ENCODE measurements at regions not wholly inside any gene's neighbourhood (a gene's known extent, or its start where the extent isn't known, plus 50 kb on each side); places are given as distances from the start of the nearest gene placed in this dataset.
"Not testable (repeated sequence)": the region's sequence is repeated elsewhere in the genome, so short reads cannot be mapped to it uniquely, and the experiment has no call there.

GRCh38 chr11:130535520-130535919 is 87.1 kb downstream of the ADAMTS15 start:
- no peaks in the 10 kb centered on the region for H3K4me1 ChIP-seq (ENCODE audit: control insufficient read depth in 2 of 2, insufficient read depth in 2 of 2, low read length in 2 of 2)
- no peaks in the 10 kb centered on the region for H3K9me3 Mint-ChIP-seq (ENCODE audit: insufficient read depth)
- H3K4me2 ChIP-seq (replicated peaks; ENCODE audit: low read depth, low read length, poor library complexity, severe bottlenecking), result no peak overlapping the region
- no peak overlapping the region for H3K27ac ChIP-seq (ENCODE audit: low read length in 2 of 2)
- intact Hi-C loops (cut with micrococcal nuclease), result no loop called here
- no peaks in the 10 kb centered on the region for H3K4me1 Mint-ChIP-seq
- no peak overlapping the region for H3K4me3 ChIP-seq (ENCODE audit: control extremely low read depth in 1 of 5, extremely low read depth in 1 of 5, insufficient read depth in 1 of 5, low read depth in 2 of 5, low read length in 4 of 5)
- H3K27me3 Mint-ChIP-seq, result peaks cover 4% of the 10 kb centered on the region
- CTCF ChIA-PET, result no interaction called here
- H3K4me3 Mint-ChIP-seq, result no peak overlapping the region
- POLR2A ChIA-PET, result no interaction called here
- no peaks in the 10 kb centered on the region for H3K79me2 ChIP-seq (ENCODE audit: control insufficient read depth, insufficient read depth, low read length)
- ATAC-seq (ENCODE audit: low read depth) (no peak), DNase-seq (no peak)
- no peaks in the 10 kb centered on the region for H3K9me3 ChIP-seq (ENCODE audit: control extremely low read depth in 1 of 3, control insufficient read depth in 2 of 3, insufficient read depth in 1 of 3, low read length in 2 of 3)
- H3K27me3 ChIP-seq (replicated peaks in 1 of 4; ENCODE audit: control extremely low read depth in 1 of 4, control insufficient read depth in 3 of 4, insufficient read depth in 4 of 4, low read length in 3 of 4), result no peaks in the 10 kb centered on the region
- H4K20me1 ChIP-seq (ENCODE audit: control insufficient read depth, insufficient read depth, low read length, poor library complexity, severe bottlenecking), result no peaks in the 10 kb centered on the region
- WGBS (ENCODE audit: insufficient coverage), result 45% methylated on average over 5 of the region's 6 CpGs
- no peak overlapping the region for H3K27ac Mint-ChIP-seq
- no peak overlapping the region for H3K9ac ChIP-seq (ENCODE audit: low read length)
- TF ChIP-seq CTCF (IDR thresholded peaks at IDR 0.05) (no peak), EZH2 (IDR thresholded peaks at IDR 0.05; ENCODE audit: borderline replicate concordance, insufficient read depth, low read depth, low read length, poor library complexity, severe bottlenecking) (no peak)
- no peaks in the 10 kb centered on the region for H3K36me3 ChIP-seq (replicated peaks in 1 of 2; ENCODE audit: control extremely low read depth in 1 of 2, control insufficient read depth in 1 of 2, extremely low read depth in 1 of 2, insufficient read depth in 2 of 2, low read length in 1 of 2)
- no peak overlapping the region for H2AFZ ChIP-seq (ENCODE audit: insufficient read depth, low read depth, low read length, poor library complexity, severe bottlenecking)

GRCh38 chr11:130536106-130537040 is 87.9 kb downstream of the ADAMTS15 start:
- Histone ChIP-seq H3K4me2 (replicated peaks; ENCODE audit: low read depth, low read length, poor library complexity, severe bottlenecking) (no peak overlapping the region), H3K4me3 (ENCODE audit: control extremely low read depth in 1 of 5, extremely low read depth in 1 of 5, insufficient read depth in 1 of 5, low read depth in 2 of 5, low read length in 4 of 5) (no peak overlapping the region), H3K4me1 (ENCODE audit: control insufficient read depth in 2 of 2, insufficient read depth in 2 of 2, low read length in 2 of 2) (no peaks in the 10 kb centered on the region), H2AFZ (ENCODE audit: insufficient read depth, low read depth, low read length, poor library complexity, severe bottlenecking) (no peak overlapping the region), H3K79me2 (ENCODE audit: control insufficient read depth, insufficient read depth, low read length) (no peaks in the 10 kb centered on the region), H3K27me3 (replicated peaks in 1 of 4; ENCODE audit: control extremely low read depth in 1 of 4, control insufficient read depth in 3 of 4, insufficient read depth in 4 of 4, low read length in 3 of 4) (no peaks in the 10 kb centered on the region), H3K36me3 (replicated peaks in 1 of 2; ENCODE audit: control extremely low read depth in 1 of 2, control insufficient read depth in 1 of 2, extremely low read depth in 1 of 2, insufficient read depth in 2 of 2, low read length in 1 of 2) (no peaks in the 10 kb centered on the region), H3K9me3 (ENCODE audit: control extremely low read depth in 1 of 3, control insufficient read depth in 2 of 3, insufficient read depth in 1 of 3, low read length in 2 of 3) (no peaks in the 10 kb centered on the region), H3K27ac (ENCODE audit: low read length in 2 of 2) (no peak overlapping the region), H4K20me1 (ENCODE audit: control insufficient read depth, insufficient read depth, low read length, poor library complexity, severe bottlenecking) (no peaks in the 10 kb centered on the region), H3K9ac (ENCODE audit: low read length) (no peak overlapping the region)
- ChIA-PET POLR2A (no interaction called here), CTCF (no interaction called here)
- Mint-ChIP-seq H3K27ac (no peak overlapping the region), H3K4me3 (no peak overlapping the region), H3K27me3 (peaks cover 4% of the 10 kb centered on the region), H3K4me1 (no peaks in the 10 kb centered on the region), H3K9me3 (ENCODE audit: insufficient read depth) (no peaks in the 10 kb centered on the region)
- ATAC-seq (ENCODE audit: low read depth) (no peak), DNase-seq (no peak)
- intact Hi-C loops (cut with micrococcal nuclease), result no loop called here
- 89% methylated on average over 10 of the region's 11 CpGs for WGBS (ENCODE audit: insufficient coverage)
- TF ChIP-seq CTCF (IDR thresholded peaks at IDR 0.05) (no peak), EZH2 (IDR thresholded peaks at IDR 0.05; ENCODE audit: borderline replicate concordance, insufficient read depth, low read depth, low read length, poor library complexity, severe bottlenecking) (no peak)

DNA sequence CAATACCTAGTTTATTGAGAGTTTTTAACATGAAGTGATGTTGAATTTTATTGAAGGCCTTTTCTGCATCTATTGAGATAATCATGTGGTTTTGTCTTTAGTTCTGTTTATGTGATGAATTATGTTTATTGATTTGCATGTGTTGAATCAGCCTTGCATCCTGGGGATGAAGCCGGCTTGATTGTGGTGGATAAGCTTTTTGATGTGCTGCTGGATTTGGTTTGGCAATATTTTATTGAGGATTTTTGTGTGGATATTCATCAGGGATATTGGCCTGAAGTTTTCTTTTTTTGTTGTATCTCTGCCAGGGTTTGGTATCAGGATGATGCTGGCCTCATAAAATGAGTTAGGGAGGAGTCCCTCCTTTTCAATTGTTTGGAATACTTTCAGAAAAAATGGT is 91.2 kb downstream of the ADAMTS15 start:
- H3K27me3 ChIP-seq (replicated peaks in 1 of 4; ENCODE audit: control extremely low read depth in 1 of 4, control insufficient read depth in 3 of 4, insufficient read depth in 4 of 4, low read length in 3 of 4); H3K4me1 ChIP-seq (ENCODE audit: control insufficient read depth in 2 of 2, insufficient read depth in 2 of 2, low read length in 2 of 2); H3K27ac ChIP-seq (ENCODE audit: low read length in 2 of 2); H3K4me3 ChIP-seq (ENCODE audit: control extremely low read depth in 1 of 5, extremely low read depth in 1 of 5, insufficient read depth in 1 of 5, low read depth in 2 of 5, low read length in 4 of 5); H3K4me2 ChIP-seq (replicated peaks; ENCODE audit: low read depth, low read length, poor library complexity, severe bottlenecking); H3K79me2 ChIP-seq (ENCODE audit: control insufficient read depth, insufficient read depth, low read length); H3K4me1 Mint-ChIP-seq; H3K9me3 Mint-ChIP-seq (ENCODE audit: insufficient read depth); H3K27ac Mint-ChIP-seq; H3K36me3 ChIP-seq (replicated peaks in 1 of 2; ENCODE audit: control extremely low read depth in 1 of 2, control insufficient read depth in 1 of 2, extremely low read depth in 1 of 2, insufficient read depth in 2 of 2, low read length in 1 of 2); DNase-seq; H3K9ac ChIP-seq (ENCODE audit: low read length); POLR2A ChIA-PET; H3K4me3 Mint-ChIP-seq; intact Hi-C loops (cut with micrococcal nuclease); CTCF ChIA-PET; H2AFZ ChIP-seq (ENCODE audit: insufficient read depth, low read depth, low read length, poor library complexity, severe bottlenecking); H3K27me3 Mint-ChIP-seq; H4K20me1 ChIP-seq (ENCODE audit: control insufficient read depth, insufficient read depth, low read length, poor library complexity, severe bottlenecking); ATAC-seq (ENCODE audit: low read depth); H3K9me3 ChIP-seq (ENCODE audit: control extremely low read depth in 1 of 3, control insufficient read depth in 2 of 3, insufficient read depth in 1 of 3, low read length in 2 of 3): not testable (repeated sequence)
- WGBS (ENCODE audit: insufficient coverage), result 89% methylated on average over 1 of the region's 1 CpG

Data from B cell (primary cell).